ENCODE measurements at regions not wholly inside any gene's neighbourhood (a gene's known extent, or its start where the extent isn't known, plus 50 kb on each side); places are given as distances from the start of the nearest gene placed in this dataset.

DNA sequence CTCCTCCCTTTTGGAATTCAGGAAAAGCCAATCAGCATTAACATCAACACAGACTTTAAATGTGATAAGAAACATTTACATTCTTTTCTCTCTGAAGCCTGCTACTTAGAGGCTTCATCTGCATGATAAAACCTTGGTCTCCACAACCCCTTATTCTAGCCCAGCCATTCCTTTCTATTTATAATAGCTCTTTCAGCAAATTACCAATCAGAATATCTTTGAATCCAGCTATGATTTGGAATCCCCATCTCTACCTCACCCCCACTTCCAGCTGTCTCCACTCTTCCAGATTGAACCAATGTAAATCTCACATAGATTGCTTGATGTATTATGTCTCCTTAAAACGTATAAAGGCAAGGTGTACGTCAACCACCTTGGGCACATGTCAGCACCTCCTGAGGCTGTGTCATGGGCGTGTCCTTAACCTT lies 139.7 kb downstream of the TUSC7 start:
- DNase-seq = no peak

- no peak for DNase-seq
Measured at GRCh38 chr3:116852803-116853202, 143.2 kb downstream of the TUSC7 start.

GRCh38 chr3:116863270-116863770 lies 153.7 kb downstream of the TUSC7 start:
- DNase-seq = no peak

- DNase-seq = peak; percentile 8
Measured at GRCh38 chr3:116863822-116864589, 154.4 kb downstream of the TUSC7 start.

GRCh38 chr3:116864590-116864927 lies 155.0 kb downstream of the TUSC7 start:
- no peak for DNase-seq

DNA sequence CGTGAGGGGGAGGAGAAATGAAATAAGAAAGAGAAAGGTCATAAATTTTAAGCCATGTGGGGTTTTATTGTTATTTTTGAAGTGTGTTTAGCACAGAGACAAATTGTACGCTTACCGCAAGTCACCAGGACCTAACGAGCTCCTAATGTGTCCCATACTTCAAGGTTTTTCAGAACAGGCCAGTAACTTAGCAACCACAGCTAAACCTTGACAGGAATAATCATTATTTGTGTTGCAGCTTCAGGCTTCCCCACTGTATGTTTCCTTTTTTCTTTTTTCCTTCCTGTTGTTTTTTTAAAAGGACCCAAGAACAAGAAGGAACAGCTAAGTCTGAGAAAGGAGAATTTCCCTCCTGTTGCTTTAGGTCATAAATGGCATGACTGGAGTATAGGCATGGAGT lies 160.8 kb downstream of the TUSC7 start:
- no peak for DNase-seq

- no peak for DNase-seq
Measured at GRCh38 chr3:116871905-116872304, 162.3 kb downstream of the TUSC7 start.

GRCh38 chr3:116872688-116873087 lies 163.1 kb downstream of the TUSC7 start:
- no peak for DNase-seq

DNA sequence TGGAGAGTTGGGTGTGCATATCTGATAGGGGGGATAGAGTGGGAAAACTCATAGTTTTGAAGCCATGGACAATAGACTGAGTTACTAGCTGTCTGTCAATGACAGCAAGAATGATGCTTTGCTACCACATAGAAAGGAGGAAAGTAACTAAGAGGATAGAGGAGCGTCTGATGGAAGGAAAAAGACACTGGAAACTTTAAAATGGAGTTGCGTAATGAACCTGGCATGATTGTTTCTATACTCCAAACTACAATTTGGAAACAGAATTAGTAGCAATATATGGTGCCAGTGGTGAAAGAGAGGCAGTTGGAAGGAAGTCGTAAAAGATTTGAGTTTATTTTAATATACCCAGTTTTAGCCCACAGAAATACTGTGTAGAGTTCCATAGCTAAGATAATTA lies 163.6 kb downstream of the TUSC7 start:
- no peak for DNase-seq

- DNase-seq = no peak
Measured at GRCh38 chr3:116877968-116878367, 168.4 kb downstream of the TUSC7 start.

DNA sequence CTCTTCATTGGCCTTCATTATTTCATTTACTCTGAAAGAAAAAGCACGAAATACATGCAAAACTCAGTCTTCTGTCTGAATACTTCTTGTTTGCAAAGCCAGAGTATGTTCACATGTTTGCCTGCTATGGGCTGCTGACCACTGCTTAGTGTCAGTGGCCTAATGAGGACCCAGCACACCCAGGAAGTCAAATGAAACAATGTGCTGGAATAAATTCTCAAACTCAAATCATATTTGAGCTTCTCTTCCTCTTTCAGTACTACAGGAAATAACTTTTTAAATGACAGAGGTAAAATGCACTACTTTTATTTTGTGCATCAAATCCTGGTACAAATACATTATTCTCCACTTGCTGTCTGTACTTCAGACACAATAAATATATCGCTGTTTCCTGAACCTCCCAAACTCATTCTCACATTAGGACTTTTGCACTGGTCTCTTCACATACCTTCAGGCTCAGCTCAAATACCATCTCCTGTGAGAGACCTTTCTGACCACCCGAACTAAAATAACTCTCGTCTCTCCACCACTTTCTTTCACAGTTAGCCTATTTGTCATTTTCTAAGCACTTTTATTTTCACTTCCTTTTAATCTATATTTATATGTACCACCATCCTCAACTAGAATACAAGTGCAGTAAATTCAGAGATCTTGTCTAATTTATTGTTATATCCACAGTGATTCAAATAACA lies 176.8 kb downstream of the TUSC7 start:
- no peak for DNase-seq

- no peak for DNase-seq
Measured at GRCh38 chr3:116896116-116896515, 186.5 kb downstream of the TUSC7 start.

DNA sequence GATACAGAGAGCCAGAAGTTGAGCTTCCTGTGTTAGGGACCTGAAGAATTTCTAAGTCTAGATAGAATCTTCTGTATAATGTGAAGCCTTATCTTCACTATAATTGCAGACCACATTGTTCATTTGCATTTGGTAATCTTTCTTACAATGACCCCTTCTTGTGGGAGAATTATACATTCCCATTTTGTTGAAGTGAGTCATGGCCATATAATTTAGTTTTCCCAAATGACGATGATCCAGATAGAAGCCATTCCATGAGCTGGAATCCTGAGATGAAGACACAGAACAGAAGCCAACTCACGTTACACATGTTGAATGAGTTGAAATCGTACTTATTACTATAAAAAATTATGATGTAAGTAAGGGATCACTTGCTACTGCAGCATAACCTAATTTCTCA lies 187.8 kb downstream of the TUSC7 start:
- no peak for DNase-seq

- no peak for DNase-seq
Measured at GRCh38 chr3:116899253-116899652, 189.7 kb downstream of the TUSC7 start.

DNA sequence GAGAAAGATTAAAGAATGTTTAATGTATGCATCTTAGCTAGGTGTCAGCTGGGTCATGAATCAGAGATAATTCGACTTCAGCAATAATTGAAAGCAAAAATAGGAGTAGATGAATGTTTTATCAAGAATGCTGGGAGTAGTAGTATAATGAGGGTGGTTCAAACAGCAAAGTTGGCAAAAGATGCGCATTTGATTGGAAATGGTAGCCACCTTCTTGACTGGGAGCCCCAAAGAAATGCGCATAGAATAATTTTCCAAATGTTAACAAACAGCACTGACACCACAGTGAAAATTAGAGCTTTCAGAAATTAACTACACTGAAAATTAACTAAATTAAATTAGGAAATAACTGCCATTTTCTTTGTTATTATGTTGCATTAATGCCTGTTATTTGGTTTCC lies 195.8 kb downstream of the TUSC7 start:
- no peak for DNase-seq

GRCh38 chr3:116905794-116906193 lies 196.2 kb downstream of the TUSC7 start:
- DNase-seq = no peak

- no peak for DNase-seq
Measured at GRCh38 chr3:116912116-116912515, 202.5 kb downstream of the TUSC7 start.

- no peak for DNase-seq
Measured at GRCh38 chr3:116914004-116914403, 204.4 kb downstream of the TUSC7 start.

DNA sequence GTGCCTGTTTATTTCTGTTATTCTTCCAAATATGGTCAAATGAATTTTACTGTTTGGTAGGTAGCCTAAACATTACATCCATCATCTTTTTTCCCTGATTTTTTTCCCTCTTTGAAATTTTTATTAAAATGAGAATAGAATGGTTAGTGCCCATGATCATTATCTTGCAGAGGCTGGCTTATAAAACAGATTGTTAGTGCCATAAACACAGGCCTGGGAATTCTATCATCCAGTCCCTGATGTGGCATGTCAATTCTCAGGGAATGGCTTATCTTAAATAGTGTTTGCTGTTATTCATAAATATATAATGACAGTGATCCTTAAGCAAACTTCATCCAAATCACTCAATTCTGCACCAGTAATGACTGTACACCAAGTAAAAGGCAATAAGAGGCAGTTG lies 207.3 kb downstream of the TUSC7 start:
- DNase-seq = no peak

DNA sequence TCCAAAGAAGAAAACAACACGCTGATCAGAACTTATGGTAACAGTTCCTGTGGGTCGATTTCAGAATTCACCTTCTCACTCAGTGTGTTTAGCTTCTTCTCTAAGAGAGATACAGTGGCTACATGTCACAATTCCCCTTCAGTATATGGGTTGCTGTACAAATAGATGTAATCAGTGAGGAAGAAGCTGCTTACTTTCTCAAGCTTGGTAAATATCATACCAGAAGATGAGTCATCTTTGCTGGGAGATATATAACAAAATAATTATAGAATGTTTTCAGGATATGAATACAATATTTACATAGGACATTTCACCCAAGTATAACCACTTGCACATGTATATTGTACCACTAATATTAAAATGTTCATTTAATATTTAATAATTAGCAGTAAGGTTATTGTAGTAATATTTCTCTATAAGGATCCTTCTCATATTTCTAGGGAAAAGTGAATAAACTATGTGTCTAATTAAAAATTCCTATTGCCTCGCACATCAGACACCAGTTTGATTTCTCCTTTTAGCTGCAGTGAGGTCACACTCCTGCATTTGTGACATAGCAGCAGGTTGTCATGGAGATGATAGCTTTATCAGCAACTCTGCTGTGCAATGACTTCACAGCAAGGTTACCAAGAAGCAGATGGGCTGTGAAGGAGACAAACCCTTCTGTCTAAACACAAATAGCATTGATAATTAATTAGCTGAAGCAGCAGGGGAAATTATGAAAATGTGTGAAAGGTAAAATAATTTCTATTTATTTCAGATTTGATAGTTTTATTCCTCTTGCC lies 211.4 kb downstream of the TUSC7 start:
- no peak for DNase-seq

- no peak for DNase-seq
Measured at GRCh38 chr3:116927918-116928317, 218.3 kb downstream of the TUSC7 start.

DNA sequence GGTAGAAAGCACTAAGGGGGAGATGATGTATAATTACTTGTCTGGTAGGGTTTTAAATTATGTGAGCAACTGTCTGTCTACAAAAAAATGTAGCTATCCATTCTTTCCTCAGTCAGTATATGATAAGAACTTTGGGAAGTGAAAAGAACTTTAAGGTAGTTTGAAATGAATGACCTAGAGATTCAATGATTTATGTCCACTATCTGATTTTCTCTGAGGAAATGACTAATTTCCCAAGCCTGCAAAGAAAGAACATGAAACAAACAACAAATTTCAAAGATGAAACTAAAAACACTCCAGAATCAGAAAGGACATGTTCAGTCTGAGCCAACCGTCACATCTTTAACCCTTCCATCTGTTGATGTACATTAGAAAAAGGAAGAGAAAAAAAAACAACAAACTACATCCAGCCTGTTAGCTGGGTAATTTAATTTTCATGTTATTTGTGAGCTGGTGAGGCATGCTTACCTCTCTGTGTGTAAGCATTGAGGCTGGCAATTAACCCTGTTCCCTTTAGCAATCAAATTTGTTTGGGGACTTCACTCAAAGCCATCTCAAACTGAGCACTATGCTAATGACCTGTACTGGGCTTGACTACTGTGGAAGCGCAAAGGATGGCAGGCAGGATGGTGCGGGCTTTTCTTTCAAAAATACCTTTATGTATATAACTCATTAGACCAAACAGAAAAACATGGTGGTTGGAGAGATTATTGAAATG lies 220.1 kb downstream of the TUSC7 start:
- DNase-seq = no peak

DNA sequence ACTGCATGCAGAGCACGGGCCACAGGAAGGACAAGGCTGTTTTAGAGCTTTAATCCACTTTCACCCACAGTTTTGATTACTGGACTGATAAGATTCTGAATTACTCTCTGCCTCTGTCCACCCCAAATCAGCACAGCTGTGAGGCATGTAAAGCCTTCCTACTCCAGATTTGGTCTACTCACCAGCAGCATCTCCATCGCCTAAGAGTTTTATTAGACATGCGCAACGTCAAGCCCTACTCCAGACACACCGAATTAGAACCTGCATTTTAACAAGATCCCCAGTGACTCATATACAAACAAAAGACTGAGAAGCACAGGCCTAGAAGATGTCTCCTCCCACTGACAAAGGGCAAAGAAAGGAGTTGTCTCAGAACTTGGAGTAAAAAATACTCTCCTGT lies 221.2 kb downstream of the TUSC7 start:
- DNase-seq = no peak

Data from hematopoietic multipotent progenitor cell treated with erythropoietin and hydrocortisone succinate and interleukin-3 and kit ligand, for 6 days (in vitro differentiated cells).